NCI-H774 (cell line): ENCODE measurements at regions not wholly inside any gene's neighbourhood (a gene's known extent, or its start where the extent isn't known, plus 50 kb on each side); places are given as distances from the start of the nearest gene placed in this dataset.

Source experiments
- DNase-seq: peaks from one replicate; lab custom pipeline; 2025; lab: John Stamatoyannopoulos, UW

- DNase-seq = no peak
Measured at GRCh38 chr20:48358176-48359054, 469.4 kb downstream of the PREX1 start.

GRCh38 chr20:48357714-48358113 lies 470.1 kb downstream of the PREX1 start:
- DNase-seq = no peak

GRCh38 chr20:48354903-48355302 lies 472.9 kb downstream of the PREX1 start:
- no peak for DNase-seq

GRCh38 chr20:48354320-48354876 lies 473.4 kb downstream of the PREX1 start:
- DNase-seq = no peak

- no peak for DNase-seq
Measured at GRCh38 chr20:48352628-48353027, 475.2 kb downstream of the PREX1 start.

- DNase-seq = no peak
Measured at GRCh38 chr20:48352042-48352441, 475.8 kb downstream of the PREX1 start.

- no peak for DNase-seq
Measured at GRCh38 chr20:48350313-48350988, 477.3 kb downstream of the PREX1 start.

- no peak for DNase-seq
Measured at GRCh38 chr20:48349656-48350055, 478.1 kb downstream of the PREX1 start.

GRCh38 chr20:48348022-48348421 lies 479.8 kb downstream of the PREX1 start:
- DNase-seq = no peak

GRCh38 chr20:48342822-48343513 lies 484.8 kb downstream of the PREX1 start:
- DNase-seq = no peak

GRCh38 chr20:48340883-48341281 lies 486.9 kb downstream of the PREX1 start:
- no peak for DNase-seq

GRCh38 chr20:48339986-48340882 lies 487.6 kb downstream of the PREX1 start:
- no peak for DNase-seq

- no peak for DNase-seq
Measured at GRCh38 chr20:48339190-48339985, 488.4 kb downstream of the PREX1 start.

GRCh38 chr20:48338717-48339116 lies 489.1 kb downstream of the PREX1 start:
- DNase-seq = no peak

- DNase-seq = no peak
Measured at GRCh38 chr20:48336597-48336996, 491.2 kb downstream of the PREX1 start.

- no peak for DNase-seq
Measured at GRCh38 chr20:48335308-48336050, 492.3 kb downstream of the PREX1 start.

GRCh38 chr20:48333707-48334106 lies 494.1 kb downstream of the PREX1 start:
- DNase-seq = no peak

GRCh38 chr20:48332555-48332954 lies 495.2 kb downstream of the PREX1 start:
- DNase-seq = no peak

GRCh38 chr20:48331518-48332286 lies 496.1 kb downstream of the PREX1 start:
- DNase-seq = no peak
